HG02981 (cell line): ENCODE measurements at regions not wholly inside any gene's neighbourhood (a gene's known extent, or its start where the extent isn't known, plus 50 kb on each side); places are given as distances from the start of the nearest gene placed in this dataset.

ENCODE experiments used
- ATAC-seq: cut with Tn5 transposase; IDR thresholded peaks from one replicate; pipeline ENCODE4 v1.9.1; 2021; ENCODE audit warnings: mild to moderate bottlenecking, moderate library complexity; ENCODE audit not compliant: unreplicated experiment

DNA sequence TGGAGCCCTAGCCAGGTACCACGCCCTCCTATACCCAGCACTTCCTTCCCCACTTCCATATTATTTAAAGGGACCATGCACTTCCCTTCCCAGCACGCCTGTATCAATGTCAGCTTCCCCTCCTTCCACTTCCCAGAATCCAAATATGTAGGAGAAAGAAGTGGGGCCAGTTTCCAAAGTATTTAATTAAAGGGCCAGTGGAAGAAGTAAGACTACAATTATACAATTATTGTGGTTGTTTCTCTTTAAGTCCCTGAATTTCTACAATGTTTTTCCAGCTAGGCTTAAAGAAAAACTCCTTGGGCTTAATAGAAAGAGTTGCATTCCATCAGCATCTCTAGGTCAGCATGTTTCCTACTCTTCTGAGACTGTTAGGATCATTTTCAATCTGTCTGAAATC, 515.8 kb downstream of the PREX1 start:
- ATAC-seq, result no peak

DNA sequence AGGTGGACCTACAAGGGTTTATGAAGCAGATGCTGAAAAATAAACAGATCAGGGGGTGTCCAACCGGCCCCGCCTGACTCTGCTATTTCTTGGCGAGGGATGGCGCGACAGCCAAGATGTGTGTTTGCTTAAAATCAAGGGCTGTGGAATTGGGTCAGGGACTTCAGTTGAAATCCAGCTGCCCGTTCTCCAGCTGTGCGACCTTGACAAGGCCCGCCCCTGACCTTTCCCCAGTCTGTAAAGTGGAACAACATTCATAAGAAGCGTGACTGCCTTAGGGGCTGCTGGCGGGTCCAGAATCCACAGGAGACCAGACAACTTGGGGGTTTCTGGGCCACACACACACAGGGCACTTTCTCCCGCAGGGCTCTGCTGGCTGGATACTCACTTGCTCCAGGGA, 517.5 kb downstream of the PREX1 start:
- no peak for ATAC-seq

DNA sequence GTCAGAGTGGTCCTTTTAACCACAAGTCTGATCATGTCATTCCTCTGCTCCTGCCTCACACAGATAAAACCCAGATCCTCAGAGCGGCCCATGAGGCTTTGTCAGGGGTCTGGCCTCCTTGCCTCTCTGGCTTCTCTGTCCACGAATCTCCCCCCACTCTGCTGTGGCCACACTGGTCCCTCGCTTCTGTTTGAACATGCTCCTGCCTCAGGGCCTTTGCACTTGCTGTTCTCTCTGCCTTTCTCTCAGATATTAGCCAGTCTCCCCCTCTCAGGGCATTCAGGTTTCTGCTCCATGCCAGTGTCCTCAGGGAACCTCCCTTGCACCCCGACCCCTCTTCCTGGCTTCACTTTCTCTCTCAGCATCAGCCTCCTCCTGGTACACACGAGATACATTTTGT, 518.5 kb downstream of the PREX1 start:
- no peak for ATAC-seq

DNA sequence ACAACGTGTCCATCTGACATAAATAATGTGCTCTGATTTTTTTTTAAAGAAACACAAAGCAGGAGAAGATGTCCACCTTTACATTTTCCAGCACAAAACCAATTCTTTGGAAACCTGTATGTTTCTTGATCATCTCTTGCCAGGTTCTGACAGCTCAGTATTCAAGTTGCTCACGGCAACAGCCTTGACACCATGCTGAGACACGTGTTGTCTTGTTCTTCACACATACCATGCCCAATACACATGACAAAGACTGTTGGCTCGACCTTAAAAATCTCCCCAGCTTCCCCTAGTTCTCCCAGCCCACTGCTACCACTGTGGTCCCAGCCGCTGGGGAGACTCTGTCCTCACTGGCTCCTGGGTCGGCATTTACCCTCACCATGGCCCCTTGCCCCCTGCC, 518.9 kb downstream of the PREX1 start:
- ATAC-seq, result no peak

DNA sequence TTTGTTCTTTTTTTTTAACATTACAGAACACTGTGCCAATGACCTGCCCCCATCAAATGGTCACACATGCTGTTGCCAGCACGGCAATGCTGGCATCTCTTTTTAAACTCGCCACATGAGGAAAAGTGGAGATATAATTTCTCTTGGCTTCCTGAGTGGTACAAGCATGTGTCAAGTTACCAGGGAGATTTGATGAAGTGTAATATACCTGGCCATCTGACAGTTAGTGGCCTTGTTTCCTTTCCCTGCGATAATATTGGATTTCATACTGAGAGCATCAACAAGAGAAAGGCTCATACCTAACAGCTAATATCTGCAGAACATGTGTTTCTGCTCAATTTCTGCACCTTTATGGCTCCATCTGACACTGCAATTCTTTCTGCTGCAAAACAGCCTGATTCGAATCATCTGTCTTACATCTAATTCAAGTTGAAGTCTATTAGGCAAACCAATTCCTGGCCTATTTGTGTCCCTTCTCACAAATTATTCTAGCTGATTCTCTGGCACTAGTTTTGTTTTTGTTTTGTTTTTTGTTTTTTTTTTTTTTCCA, 519.5 kb downstream of the PREX1 start:
- ATAC-seq, result no peak

DNA sequence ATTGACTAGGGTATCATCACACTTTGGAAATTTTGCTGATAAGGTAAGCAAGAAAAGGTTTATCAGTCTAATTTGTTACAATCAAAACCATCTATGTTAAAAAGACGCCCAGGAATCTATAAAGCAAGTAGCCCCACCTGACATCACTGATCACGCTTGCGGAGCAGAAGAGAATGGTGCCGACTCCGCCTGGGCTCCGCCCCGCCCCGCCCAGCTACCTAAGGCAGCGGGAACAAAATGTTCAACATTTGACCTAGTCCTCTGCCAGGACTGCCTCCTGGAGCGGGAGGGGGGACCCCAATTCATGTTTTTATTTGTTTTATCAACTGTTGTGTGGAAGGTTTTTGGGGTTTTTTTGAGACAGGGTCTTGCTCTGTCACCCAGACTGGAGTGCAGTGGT, 520.5 kb downstream of the PREX1 start:
- no peak for ATAC-seq

DNA sequence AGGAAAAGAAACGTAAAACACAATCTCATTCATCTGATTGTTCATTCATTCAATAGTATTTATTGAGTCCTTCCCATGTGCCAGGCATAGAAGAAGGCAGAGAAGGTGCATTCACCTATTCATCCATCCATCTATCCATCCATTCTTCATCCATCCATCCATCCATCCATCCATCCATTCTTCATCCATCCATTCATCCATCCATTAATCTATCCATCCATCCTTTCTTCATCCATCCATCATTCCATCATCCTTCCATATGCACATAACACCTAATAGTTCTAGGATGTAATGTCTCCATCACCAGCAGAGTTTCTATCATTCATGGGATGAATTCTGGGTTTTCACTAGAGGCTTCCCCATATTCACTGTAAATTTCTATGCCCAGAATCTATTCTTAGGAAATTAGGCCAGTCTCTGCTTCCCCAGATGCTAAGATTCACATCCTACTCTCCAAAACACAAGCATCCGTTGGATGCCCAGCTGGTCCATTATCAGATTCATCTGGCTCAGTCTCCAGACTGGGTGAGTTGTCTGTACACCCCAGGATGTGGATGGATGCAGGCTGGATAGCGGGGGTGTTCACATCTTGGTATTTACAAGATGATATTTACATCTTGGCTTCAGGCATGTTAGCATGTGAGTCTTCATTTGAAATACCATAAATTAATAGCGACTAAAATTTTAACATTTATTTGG, 517.7 kb upstream of the SULF2 start:
- ATAC-seq, result no peak

DNA sequence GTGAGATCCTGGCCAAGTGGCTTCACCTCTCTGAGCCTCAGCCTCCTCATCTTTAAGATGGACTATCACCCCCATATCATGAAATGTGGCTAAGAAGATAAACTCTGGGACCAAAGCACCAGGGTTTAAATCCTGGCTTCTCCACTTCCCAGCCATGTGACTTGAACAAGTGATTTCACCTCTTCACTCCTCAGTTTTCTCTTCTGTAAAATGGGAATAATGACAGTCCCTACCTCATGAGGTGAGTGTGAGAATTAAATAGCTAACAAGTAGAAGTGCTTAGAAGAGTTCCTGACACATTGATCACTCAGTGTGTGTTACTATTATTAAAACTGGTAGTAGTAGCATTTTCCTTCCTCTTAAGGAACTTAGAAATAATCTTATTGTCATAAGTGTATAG, 516.9 kb upstream of the SULF2 start:
- no peak for ATAC-seq

DNA sequence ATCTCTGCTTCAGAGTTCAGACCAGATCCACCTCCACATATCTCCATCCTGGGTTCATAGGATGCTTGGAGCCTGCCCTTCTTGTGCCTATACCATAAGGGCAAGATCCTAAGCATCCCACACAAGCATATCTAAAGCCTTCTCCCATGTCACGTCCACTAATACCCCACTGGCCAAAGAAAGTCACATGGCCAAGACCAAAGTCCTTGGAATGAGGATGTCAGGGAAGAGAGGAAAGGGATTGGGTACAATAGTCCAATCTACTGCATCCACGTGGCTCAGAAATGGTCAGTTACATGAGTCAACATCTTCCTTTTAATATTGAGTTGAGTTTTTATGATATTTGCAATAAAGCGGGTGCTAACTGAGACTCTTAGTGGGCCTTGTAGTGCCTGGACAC, 515.9 kb upstream of the SULF2 start:
- ATAC-seq, result no peak

DNA sequence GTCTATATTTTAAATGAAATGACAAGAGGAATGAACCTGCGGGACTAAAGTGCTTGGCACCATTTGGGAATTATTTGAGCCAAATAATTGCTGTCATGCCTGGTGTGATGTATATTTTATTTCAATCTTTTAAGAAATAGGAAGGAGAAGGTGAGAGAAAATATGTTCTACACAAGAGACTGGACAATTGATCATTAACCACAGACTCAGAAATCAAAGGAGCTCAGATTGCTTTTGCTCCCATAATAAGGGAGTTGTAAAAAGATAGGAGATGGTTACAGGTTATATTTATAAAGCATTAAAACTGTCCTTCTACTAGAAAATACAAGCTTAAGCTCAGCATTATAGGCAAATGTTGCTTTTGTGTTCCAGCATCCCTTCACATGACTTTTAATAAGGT, 515.2 kb upstream of the SULF2 start:
- ATAC-seq, result no peak

DNA sequence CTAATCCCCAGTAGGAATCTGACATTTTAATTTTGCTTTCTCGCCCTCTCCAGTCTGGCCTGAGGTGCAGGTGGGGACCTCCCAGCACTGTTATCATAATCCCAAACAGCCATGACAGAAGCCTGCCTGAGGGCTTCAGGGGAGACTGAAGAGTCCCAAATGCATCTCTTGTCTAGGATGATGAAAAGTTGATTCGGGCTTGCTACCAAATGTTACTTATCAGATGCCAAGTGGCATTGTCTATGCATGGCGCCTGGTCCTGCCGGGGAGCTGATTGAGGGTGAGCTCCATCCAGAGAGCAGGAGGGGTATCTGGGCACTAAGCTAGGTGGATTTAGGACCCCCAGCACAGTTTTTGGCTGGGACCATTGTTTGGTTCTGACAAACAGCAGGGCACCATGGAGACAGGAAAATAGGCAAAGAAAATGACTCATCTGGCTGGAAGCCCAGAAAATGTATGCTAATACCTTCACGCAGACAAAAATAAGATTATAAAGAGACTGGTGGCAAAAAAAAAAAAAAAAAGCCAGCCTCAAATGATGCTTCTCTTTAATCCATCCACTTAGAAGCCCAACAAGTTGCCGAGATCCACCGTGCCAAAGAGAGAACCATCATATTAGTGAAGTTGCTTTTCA, 513.7 kb upstream of the SULF2 start:
- no peak for ATAC-seq

DNA sequence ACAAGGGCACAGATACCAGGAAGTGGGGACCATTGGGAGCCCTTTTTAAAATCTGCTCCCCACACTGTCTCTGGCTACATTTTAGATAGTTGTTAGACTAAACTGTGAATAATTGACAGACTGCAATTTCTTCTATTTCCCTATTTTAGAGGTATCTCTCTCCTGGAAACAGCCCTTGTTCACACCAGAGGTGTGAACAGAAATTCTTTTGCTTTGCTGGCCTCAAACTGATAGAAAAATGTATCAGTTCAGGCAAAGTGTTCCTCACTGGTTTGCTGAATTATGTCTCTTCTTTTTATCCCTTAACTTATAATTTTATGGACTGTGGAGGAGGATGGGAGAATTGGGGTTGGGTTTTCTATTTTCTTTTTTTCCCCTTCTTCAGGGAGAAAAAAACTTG, 513.2 kb upstream of the SULF2 start:
- ATAC-seq, result no peak

DNA sequence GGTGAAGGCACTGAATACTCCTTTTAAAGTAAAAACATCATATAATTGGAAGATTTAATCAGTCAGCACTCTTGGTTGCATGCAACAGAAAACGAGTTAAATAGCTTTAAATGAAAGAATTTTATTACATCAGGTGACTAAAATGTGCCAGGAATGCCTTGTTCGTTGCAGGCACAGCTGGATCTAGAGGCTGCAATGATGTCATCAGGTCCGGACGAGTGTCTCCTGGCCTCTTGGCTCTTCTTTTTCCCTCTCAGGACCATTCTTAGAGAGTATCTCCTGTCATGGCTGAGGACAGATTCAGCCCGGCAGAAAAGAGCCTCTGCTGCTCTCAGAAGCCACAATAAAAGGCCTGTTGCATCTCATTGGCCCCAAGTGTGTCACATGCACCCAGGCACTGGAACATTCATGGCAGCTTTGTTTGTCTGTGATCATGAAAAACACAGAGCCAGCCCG, 510.7 kb upstream of the SULF2 start:
- no peak for ATAC-seq

DNA sequence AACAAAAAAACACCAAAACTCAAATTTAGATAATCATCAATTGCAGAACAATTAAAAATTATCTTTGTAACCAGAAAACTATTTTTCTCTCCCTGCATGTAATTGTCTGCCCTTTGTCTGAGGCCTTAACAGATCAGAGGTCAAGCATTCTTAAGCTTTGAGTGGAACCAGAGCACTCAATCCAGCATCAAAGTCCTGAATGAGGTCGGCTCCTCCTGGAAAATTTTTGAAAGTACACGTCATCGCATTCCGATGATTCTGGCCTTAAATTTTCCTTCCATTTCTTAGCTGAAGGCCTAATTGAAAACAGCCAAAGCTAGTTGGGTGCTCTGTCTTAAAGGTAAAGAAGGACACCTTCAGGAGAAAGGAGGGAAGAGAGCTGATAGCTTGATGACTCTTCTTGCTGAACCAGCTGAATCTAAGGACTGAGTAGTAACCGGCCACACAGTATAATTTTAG, 510.2 kb upstream of the SULF2 start:
- ATAC-seq, result no peak

DNA sequence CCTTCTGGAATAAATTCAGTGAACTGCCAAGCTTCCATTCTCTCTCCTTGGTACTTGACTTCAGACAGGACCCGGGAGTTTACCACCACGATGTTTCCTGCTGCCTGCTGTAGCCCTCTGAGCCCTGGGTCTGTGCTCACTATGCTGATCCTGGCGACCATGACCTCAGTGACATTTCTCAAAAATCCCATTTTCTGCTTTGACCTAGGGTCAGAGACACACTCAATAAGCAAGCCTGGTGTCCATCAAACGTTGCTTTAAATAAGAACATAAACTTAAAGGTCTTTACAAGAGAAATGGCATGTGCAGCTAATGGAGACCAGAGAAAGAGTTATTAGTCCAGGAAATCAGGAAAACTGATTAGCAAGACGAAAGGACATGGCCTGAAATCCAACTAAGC, 509.7 kb upstream of the SULF2 start:
- no peak for ATAC-seq

DNA sequence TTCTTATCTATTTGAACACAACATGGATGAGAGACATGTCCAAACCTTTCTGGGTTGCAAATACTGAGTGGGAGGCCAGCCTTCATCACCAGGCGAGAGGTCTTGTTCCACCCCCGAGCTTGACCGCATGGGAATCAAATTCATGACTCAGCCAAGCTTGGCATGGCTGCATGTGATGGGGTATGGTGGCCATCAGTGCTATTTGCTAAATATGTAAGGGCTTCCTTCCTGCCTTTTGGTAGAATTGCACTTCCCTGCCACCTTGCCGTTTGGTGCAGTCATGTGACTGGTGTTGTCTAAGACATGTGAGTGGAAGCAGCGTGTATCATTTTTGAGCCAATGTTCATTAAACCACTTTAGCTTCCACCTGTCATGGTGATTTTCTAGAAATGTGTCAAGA, 508.9 kb upstream of the SULF2 start:
- no peak for ATAC-seq

DNA sequence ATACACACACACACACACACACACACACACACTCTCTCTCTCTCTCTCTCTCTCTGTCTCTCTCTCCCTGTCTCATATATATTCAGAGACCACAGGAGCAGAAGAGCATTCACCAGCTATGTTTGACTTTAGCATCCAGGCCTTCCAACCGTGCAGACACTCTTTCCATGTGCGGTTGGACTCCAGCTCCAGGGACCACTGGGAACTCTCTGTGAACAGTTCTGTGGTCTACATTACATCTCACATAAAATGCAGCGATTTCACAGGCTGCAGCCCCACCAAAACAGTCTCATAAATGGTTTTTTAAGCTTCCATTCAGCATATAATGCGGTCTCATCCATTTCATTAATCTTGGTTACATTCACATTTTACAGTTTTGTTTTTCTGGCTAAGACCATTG, 508.4 kb upstream of the SULF2 start:
- ATAC-seq, result no peak

DNA sequence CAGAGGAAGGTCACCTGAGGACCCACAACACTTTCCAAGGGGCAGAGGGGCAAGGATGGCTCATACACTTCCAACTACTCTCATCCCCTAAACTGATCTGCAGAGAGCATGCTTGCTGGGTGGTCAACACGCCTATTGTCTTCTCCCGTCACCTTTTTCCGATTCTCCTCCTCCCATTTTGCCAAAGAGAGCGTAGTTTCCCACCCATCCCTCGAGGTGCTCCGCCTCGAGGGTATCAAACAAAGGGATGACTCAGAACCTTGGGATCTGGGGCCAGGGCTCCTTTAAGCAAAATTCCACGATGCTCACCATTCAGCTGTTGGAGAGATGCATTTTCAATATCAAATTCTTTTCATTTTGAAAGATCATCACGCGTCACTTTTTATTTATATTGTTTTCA, 507.5 kb upstream of the SULF2 start:
- ATAC-seq, result no peak

DNA sequence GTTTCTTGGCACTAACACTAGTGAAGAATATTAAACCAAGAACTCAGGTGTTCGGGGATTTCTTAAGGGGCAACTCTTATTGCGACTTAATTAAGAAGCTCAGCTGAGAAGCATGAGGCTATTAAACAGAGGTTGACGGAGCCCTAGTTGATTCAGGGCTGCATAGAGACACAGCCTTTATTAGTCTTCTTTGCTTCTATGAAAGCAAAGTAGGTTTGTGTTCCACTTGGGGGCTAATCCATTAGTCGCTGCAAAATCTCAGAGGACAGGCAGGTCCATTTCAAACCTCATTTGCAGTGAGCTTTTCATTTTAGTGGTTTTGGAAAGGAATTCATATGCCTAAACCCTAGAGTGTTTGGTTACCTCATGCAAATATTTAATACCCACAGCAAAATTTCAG, 506.6 kb upstream of the SULF2 start:
- no peak for ATAC-seq

DNA sequence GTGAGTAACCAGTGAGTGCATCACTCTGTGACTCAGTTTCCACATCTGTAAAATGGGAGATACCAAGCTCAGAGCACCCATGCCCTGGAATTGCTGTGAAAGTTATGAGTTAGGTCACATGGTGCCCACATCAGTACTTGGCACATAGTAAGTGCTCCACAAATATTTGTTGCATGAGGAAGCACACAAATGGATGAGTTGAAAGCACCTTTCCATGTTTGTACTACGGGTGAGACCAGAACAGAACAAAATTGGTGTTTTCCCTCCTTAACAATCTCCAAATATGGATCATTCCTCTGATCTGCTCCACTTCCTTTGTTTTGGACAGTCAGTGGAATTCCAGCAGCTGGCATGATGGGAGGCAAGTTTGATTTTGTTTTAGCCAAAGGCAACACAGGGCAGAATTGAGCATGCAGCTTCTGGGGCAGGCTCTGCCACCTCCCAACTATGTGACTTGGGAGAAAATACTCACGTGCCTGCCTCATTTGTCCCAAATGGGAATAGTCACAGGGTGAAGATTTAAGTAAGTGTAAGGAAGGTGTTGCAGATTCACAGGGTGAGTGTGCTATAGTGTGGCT, 503.7 kb upstream of the SULF2 start:
- no peak for ATAC-seq

DNA sequence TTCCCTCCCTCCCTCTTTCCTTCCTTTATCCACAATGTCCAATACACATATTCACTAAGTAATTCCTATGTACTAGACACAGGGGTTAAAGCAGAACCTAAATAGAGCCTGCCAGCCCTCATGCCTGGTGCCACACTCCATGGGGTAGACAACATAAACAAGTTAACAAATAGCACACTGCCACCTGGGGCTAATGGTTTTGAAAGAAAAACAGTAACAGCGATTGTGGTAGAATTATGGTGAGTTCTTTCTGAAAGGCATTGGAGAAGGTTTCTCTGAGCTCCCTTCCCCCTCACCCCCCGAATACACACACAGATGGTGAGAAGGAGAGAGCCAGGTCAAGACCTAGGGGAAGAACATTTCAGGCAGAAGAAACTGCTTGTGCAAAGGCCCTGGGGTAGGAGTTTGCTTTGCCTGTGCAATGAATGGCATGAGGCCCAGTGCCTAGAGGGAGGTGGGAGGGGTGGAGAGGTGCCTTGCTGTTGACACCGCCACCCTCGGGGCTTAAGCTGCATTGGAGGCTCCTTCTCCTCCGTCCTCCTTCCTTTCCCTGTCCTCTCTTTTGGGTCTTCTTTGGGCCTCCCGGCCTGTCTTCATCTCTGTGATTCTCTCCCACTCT, 502.4 kb upstream of the SULF2 start:
- ATAC-seq, result no peak

DNA sequence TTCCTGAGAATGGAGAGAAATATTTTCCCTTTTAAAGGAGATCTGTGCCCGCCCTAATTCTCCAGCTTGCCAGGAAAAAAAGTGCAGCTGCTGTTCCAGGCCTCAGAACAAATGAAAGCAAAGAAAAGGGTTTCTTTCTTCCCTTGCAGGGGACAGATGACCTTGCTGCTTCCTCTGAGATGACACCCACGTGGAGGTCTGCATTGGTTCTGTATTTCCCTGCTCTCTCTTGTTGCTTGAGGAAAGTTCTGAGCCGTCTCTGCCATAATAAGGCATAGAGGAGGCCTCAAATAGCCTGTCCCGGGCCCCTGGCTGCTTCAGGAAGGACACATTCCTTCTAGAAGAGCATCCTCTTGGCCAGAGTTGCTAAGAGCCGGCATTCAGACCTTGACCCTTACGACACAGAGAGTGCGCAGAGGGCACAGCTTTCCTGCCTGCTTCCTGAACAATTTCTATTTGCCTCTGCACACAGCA, 501.8 kb upstream of the SULF2 start:
- no peak for ATAC-seq
